ENCODE measurements at regions not wholly inside any gene's neighbourhood (a gene's known extent, or its start where the extent isn't known, plus 50 kb on each side); places are given as distances from the start of the nearest gene placed in this dataset.

GRCh38 chr14:71471634-71472355 lies 460.4 kb upstream of the RGS6 start:
- Mint-ChIP-seq H3K36me3 (ENCODE audit: low read depth) (peaks cover 9% of the 10 kb centered on the region; the same call in 1 of the 3 replicates), H3K4me1 (peaks cover 27% of the 10 kb centered on the region), H3K27me3 (ENCODE audit: insufficient read depth, low read depth, poor library complexity) (no peaks in the 10 kb centered on the region), H3K9me3 (peaks cover 6% of the 10 kb centered on the region; the same call in 2 of the 3 replicates), H3K27ac (no peak overlapping the region), H3K4me3 (no peak overlapping the region)
- Histone ChIP-seq H3K4me1 (ENCODE audit: insufficient read depth) (peaks cover 6% of the 10 kb centered on the region; the same call in 1 of the 2 replicates), H3K79me2 (replicated peaks; ENCODE audit: insufficient read depth) (peaks cover 38% of the 10 kb centered on the region; the same call in 1 of the 2 replicates), H3K27ac (ENCODE audit: low read depth) (no peak overlapping the region), H3F3A (replicated peaks; ENCODE audit: low read depth) (no peaks in the 10 kb centered on the region), H2AFZ (no peak overlapping the region), H3K9me2 (ENCODE audit: insufficient read depth) (0 out of 2 replicates have a peak, but pooled peaks cover 7% of the 10 kb centered on the region), H3K36me3 (ENCODE audit: insufficient read depth) (no peaks in the 10 kb centered on the region), H3K4me3 (no peak overlapping the region), H3K27me3 (ENCODE audit: insufficient read depth) (no peaks in the 10 kb centered on the region), H3K4me2 (0 out of 2 replicates have a peak overlapping the region, but pooled peaks have one; percentile 13), H4K20me1 (replicated peaks; ENCODE audit: insufficient read depth) (peaks cover 5% of the 10 kb centered on the region; the same call in 1 of the 2 replicates)
- no peak for TF ChIP-seq REST (IDR thresholded peaks at IDR 0.05; ENCODE audit: unreplicated experiment)
- TF ChIP-seq JUNB (IDR thresholded peaks at IDR 0.05; ENCODE audit: unreplicated experiment) = no peak
- no peak for TF ChIP-seq ZNF462 (CRISPR knock-in tag; IDR thresholded peaks at IDR 0.05)
- TF ChIP-seq POLR2AphosphoS5 (IDR thresholded peaks at IDR 0.05; ENCODE audit: low read depth) = no peak
- TF ChIP-seq ZNF331 (CRISPR knock-in tag; IDR thresholded peaks at IDR 0.05; ENCODE audit: low read depth) = no peak
- TF ChIP-seq ZNF114 (CRISPR knock-in tag; IDR thresholded peaks at IDR 0.05) = no peak
- ATAC-seq (no peak), DNase-seq (ENCODE audit: low spot score) (no peak)

Measured in GM23338 (cell line).